DND-41 (cell line): ENCODE measurements at regions not wholly inside any gene's neighbourhood (a gene's known extent, or its start where the extent isn't known, plus 50 kb on each side); places are given as distances from the start of the nearest gene placed in this dataset.

Experiments used
- ATAC-seq: fragments of 200-7000 bp; cut with Tn5 transposase; 3 replicates; pipeline ENCODE4 v1.9.1; 2021; ENCODE audit warnings: low read depth; ENCODE audit not compliant: insufficient read depth
- DNase-seq: peaks from one replicate; pipeline ENCODE4 v3.0.0-alpha.2; 2020
- H2AFZ ChIP-seq: 2 replicates; pipeline ENCODE4 v1.6.0; 2012; ENCODE audit warnings: low read depth, low read length
- H3K27ac ChIP-seq: 2 replicates; pipeline ENCODE4 v1.5.1; 2012; ENCODE audit warnings: low read length, inconsistent platforms
- H3K27me3 ChIP-seq: fragments of 200-600 bp; sonication (generic); 2 replicates; pipeline ENCODE4 v1.6.0; 2012; ENCODE audit warnings: low read length, mild to moderate bottlenecking, inconsistent platforms; ENCODE audit not compliant: insufficient read depth, poor library complexity
- H3K36me3 ChIP-seq: 2 replicates; pipeline ENCODE4 v1.5.1; 2012; ENCODE audit warnings: low read length, inconsistent platforms; ENCODE audit not compliant: insufficient read depth
- H3K4me1 ChIP-seq: 2 replicates; pipeline ENCODE4 v1.5.1; 2012; ENCODE audit warnings: mild to moderate bottlenecking, low read length; ENCODE audit not compliant: insufficient read depth
- H3K4me2 ChIP-seq: 2 replicates; pipeline ENCODE4 v1.6.0; 2012; ENCODE audit warnings: mild to moderate bottlenecking, moderate library complexity, low read length, inconsistent platforms; ENCODE audit not compliant: insufficient read depth
- H3K4me3 ChIP-seq, 2 experiments: fragments of 200-600 bp in 1 of 2; shearing (Covaris generic) in 1 of 2; 2 replicates each; pipeline ENCODE4 v1.5.1; 2012 to 2016; ENCODE audit warnings: inconsistent platforms in 2 of 2, low read length in 2 of 2, mild to moderate bottlenecking in 2 of 2, low read depth in 1 of 2, moderate library complexity in 1 of 2
- H3K79me2 ChIP-seq: 2 replicates; pipeline ENCODE4 v1.6.0; 2012; ENCODE audit warnings: low read length, inconsistent platforms; ENCODE audit not compliant: insufficient read depth
- H3K9ac ChIP-seq: 2 replicates; pipeline ENCODE4 v1.6.0; 2012; ENCODE audit warnings: low read depth, mild to moderate bottlenecking, inconsistent platforms, low read length, moderate library complexity
- H3K9me3 ChIP-seq: 2 replicates; pipeline ENCODE4 v1.5.1; 2012; ENCODE audit warnings: low read length, moderate library complexity, mild to moderate bottlenecking, inconsistent platforms; ENCODE audit not compliant: insufficient read depth, severe bottlenecking
- H4K20me1 ChIP-seq: 2 replicates; pipeline ENCODE4 v1.6.0; 2012; ENCODE audit warnings: low read length; ENCODE audit not compliant: insufficient read depth
- CTCF ChIP-seq: IDR thresholded peaks from 2 replicates; pipeline ENCODE4 v1.5.1; 2012; ENCODE audit warnings: borderline replicate concordance, low read length, moderate library complexity, mild to moderate bottlenecking; ENCODE audit not compliant: poor library complexity, severe bottlenecking; ENCODE audit errors: extremely low read depth
- EZH2 ChIP-seq: IDR thresholded peaks from 3 replicates; pipeline ENCODE4 v1.6.1; 2012; ENCODE audit warnings: borderline replicate concordance, low read depth, mild to moderate bottlenecking, moderate library complexity, low read length, inconsistent platforms; ENCODE audit not compliant: severe bottlenecking

GRCh38 chr6:139531148-139532115, 157.0 kb upstream of the CITED2 start:
- no peak overlapping the region for H3K27ac ChIP-seq
- no peak overlapping the region for H3K4me3 ChIP-seq
- no peak overlapping the region for H2AFZ ChIP-seq
- H3K27me3 ChIP-seq, result no peaks in the 10 kb centered on the region
- H4K20me1 ChIP-seq, result no peaks in the 10 kb centered on the region
- DNase-seq (no peak), ATAC-seq (no peak)
- H3K4me1 ChIP-seq, result no peaks in the 10 kb centered on the region
- no peak overlapping the region for H3K4me2 ChIP-seq
- H3K36me3 ChIP-seq, result no peaks in the 10 kb centered on the region
- H3K79me2 ChIP-seq, result no peaks in the 10 kb centered on the region
- no peak overlapping the region for H3K9ac ChIP-seq
- H3K9me3 ChIP-seq, result no peaks in the 10 kb centered on the region
- no peak for TF ChIP-seq EZH2
- TF ChIP-seq CTCF, result no peak

- Histone ChIP-seq H3K9me3 (no peaks in the 10 kb centered on the region), H3K27me3 (no peaks in the 10 kb centered on the region)
Measured at GRCh38 chr6:139530561-139530960, 156.1 kb upstream of the CITED2 start.

GRCh38 chr6:139529420-139529819, 155.0 kb upstream of the CITED2 start:
- H4K20me1 ChIP-seq, result no peaks in the 10 kb centered on the region
- H3K4me2 ChIP-seq, result no peak overlapping the region
- H3K27me3 ChIP-seq, result no peaks in the 10 kb centered on the region
- no peaks in the 10 kb centered on the region for H3K36me3 ChIP-seq
- DNase-seq (no peak), ATAC-seq (no peak)
- no peaks in the 10 kb centered on the region for H3K4me1 ChIP-seq
- H3K9ac ChIP-seq, result no peak overlapping the region
- no peaks in the 10 kb centered on the region for H3K9me3 ChIP-seq
- no peaks in the 10 kb centered on the region for H3K79me2 ChIP-seq
- no peak overlapping the region for H3K4me3 ChIP-seq
- H2AFZ ChIP-seq, result no peak overlapping the region
- no peak for TF ChIP-seq CTCF
- no peak for TF ChIP-seq EZH2
- H3K27ac ChIP-seq, result no peak overlapping the region

More at GRCh38 chr6:139530561-139530960, 156.1 kb upstream of the CITED2 start:
- Histone ChIP-seq H2AFZ (no peak overlapping the region), H4K20me1 (no peaks in the 10 kb centered on the region), H3K4me2 (no peak overlapping the region), H3K4me1 (no peaks in the 10 kb centered on the region), H3K36me3 (no peaks in the 10 kb centered on the region), H3K27ac (no peak overlapping the region), H3K9ac (no peak overlapping the region), H3K4me3 (no peak overlapping the region), H3K79me2 (no peaks in the 10 kb centered on the region)
- DNase-seq (no peak), ATAC-seq (no peak)
- no peak for TF ChIP-seq CTCF
- TF ChIP-seq EZH2, result no peak
